OCI-LY7 (cell line): ENCODE measurements at regions not wholly inside any gene's neighbourhood (a gene's known extent, or its start where the extent isn't known, plus 50 kb on each side); places are given as distances from the start of the nearest gene placed in this dataset.

Experiments used
- BruUV-seq: library from RNA; stranded (reverse); fragments of 400-500 nt; replicated peaks from 2 replicates; lab custom pipeline; 2021; lab: Mats Ljungman, UMichigan
- CTCF ChIA-PET: fragments of 300-600 bp; sonication (Branson Sonifier 250); formaldehyde crosslinking; loops from one replicate; lab custom pipeline; 2022; ENCODE audit warnings: antibody characterized with exemption; ENCODE audit not compliant: unreplicated experiment; lab: Charles Lee
- POLR2A ChIA-PET: fragments of 300-600 bp; sonication (Branson Sonifier 250); formaldehyde crosslinking; loops from one replicate; lab custom pipeline; 2022; ENCODE audit warnings: antibody characterized with exemption; lab: Charles Lee
- DNase-seq: peaks from one replicate; pipeline ENCODE4 v3.0.0-alpha.2; 2015; ENCODE audit warnings: low spot score
- H2AFZ ChIP-seq: fragments of 200-600 bp; sonication (generic), shearing (Covaris generic); 2 replicates; pipeline ENCODE4 v1.6.1; 2014; ENCODE audit warnings: mild to moderate bottlenecking, antibody characterized with exemption, low read length, moderate library complexity
- H3K27ac ChIP-seq: fragments of 200-600 bp; sonication (generic); 2 replicates; pipeline ENCODE4 v1.5.1; 2014; ENCODE audit warnings: mixed run types, low read depth, mild to moderate bottlenecking, moderate library complexity, low read length, inconsistent platforms; ENCODE audit not compliant: poor library complexity, severe bottlenecking
- H3K36me3 ChIP-seq: fragments of 200-600 bp; sonication (generic); 2 replicates; pipeline ENCODE4 v1.6.1; 2014; ENCODE audit warnings: mild to moderate bottlenecking, antibody characterized with exemption, low read length, moderate library complexity, mixed read lengths; ENCODE audit not compliant: insufficient read depth
- H3K4me1 ChIP-seq: fragments of 200-600 bp; sonication (generic); 2 replicates; pipeline ENCODE4 v1.5.1; 2014; ENCODE audit warnings: mild to moderate bottlenecking, low read length; ENCODE audit not compliant: insufficient read depth, poor library complexity, severe bottlenecking
- H3K4me2 ChIP-seq: fragments of 200-600 bp; sonication (generic); 2 replicates; pipeline ENCODE4 v1.6.1; 2014; ENCODE audit warnings: mild to moderate bottlenecking, low read length
- H3K4me3 ChIP-seq: fragments of 200-600 bp; sonication (generic); 2 replicates; pipeline ENCODE4 v1.5.1; 2014; ENCODE audit warnings: mild to moderate bottlenecking, low read depth, low read length; ENCODE audit not compliant: poor library complexity, severe bottlenecking
- H3K79me2 ChIP-seq: fragments of 200-600 bp; sonication (generic); 2 replicates; pipeline ENCODE4 v1.6.1; 2016; ENCODE audit warnings: low read depth, mild to moderate bottlenecking, low read length, moderate library complexity, mixed read lengths; ENCODE audit not compliant: insufficient read depth
- H3K9me2 ChIP-seq: fragments of 200-600 bp; sonication (generic); 2 replicates; pipeline ENCODE4 v1.6.1; 2016; ENCODE audit warnings: mild to moderate bottlenecking, low read length, mixed read lengths; ENCODE audit not compliant: insufficient read depth
- H3K9me3 ChIP-seq: fragments of 200-600 bp; sonication (generic); 2 replicates; pipeline ENCODE4 v1.6.1; 2014; ENCODE audit warnings: mild to moderate bottlenecking, mixed run types, low read length, mixed read lengths
- H4K20me1 ChIP-seq: fragments of 200-600 bp; sonication (generic); 2 replicates; pipeline ENCODE4 v1.6.1; 2014; ENCODE audit warnings: mild to moderate bottlenecking, antibody characterized with exemption, low read length, moderate library complexity, mixed read lengths; ENCODE audit not compliant: insufficient read depth
- CTCF ChIP-seq: fragments of 200-600 bp; sonication (generic); conservative IDR thresholded peaks from 2 replicates; pipeline ENCODE4 v1.5.1; 2014; ENCODE audit warnings: mild to moderate bottlenecking, antibody characterized with exemption, low read length, moderate library complexity, mixed read lengths
- EZH2phosphoT487 ChIP-seq: fragments of 200-600 bp; sonication (generic); IDR thresholded peaks from 2 replicates; pipeline ENCODE4 v1.6.1; 2018; ENCODE audit warnings: low read depth, borderline replicate concordance, mild to moderate bottlenecking, mixed run types, antibody characterized with exemption, low read length, moderate library complexity, mixed read lengths
- intact Hi-C: fragments of 100-400 bp; cut with micrococcal nuclease; formaldehyde crosslinking; loops from one replicate; pipeline ENCODE4 v1.10.0; 2022; ENCODE audit not compliant: unreplicated experiment

DNA sequence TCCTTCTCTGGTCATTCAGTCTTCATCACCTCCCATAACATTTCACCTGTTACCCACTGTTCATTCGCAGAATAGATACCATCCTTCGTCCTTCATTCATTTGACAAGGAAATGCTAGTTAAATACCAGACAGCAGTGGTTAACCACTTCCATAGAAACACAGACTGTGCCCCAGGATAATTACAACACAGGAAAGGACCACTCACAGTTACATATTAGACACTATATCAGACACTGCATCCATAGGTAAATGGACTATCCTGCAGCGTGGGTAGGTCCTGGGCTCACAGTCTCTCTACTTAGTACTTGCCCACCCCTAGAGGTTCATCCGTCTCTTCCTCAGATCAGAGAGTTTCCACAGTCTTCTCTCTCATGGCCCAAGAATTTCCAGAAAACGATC, 1044.6 kb downstream of the VRK1 start:
- Histone ChIP-seq H3K4me3 (no peak overlapping the region), H3K4me2 (no peak overlapping the region), H4K20me1 (no peaks in the 10 kb centered on the region), H3K9me2 (no peaks in the 10 kb centered on the region), H3K4me1 (no peaks in the 10 kb centered on the region), H3K79me2 (no peaks in the 10 kb centered on the region), H3K9me3 (no peaks in the 10 kb centered on the region), H3K36me3 (no peaks in the 10 kb centered on the region), H2AFZ (no peak overlapping the region), H3K27ac (no peak overlapping the region)
- ChIA-PET POLR2A (no interaction called here), CTCF (no interaction called here)
- no TSS peak for BruUV-seq
- no peak for DNase-seq
- intact Hi-C loops = no loop called here
- TF ChIP-seq CTCF = no peak
- TF ChIP-seq EZH2phosphoT487 = no peak

DNA sequence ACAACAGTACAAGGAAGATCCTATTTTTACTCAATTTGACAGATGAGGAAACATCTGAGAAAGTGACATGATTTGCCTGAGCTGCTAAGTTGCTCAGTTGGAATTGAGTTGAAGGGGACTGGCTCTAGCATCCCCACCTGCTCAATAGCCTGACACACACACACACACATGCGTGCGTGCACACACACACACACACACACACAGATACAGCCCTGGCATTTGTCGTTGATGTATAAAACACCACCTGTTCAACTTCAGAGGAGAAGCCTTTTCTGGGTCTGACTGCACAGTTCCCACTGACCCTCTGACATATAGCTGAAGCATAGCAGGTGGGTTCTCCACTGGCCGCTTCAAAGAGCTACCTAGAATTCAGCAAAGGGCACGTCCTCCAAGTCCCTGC, 1045.9 kb downstream of the VRK1 start:
- Histone ChIP-seq H3K79me2 (no peaks in the 10 kb centered on the region), H2AFZ (no peak overlapping the region), H3K27ac (no peak overlapping the region), H3K36me3 (no peaks in the 10 kb centered on the region), H3K4me1 (no peaks in the 10 kb centered on the region), H3K9me2 (no peaks in the 10 kb centered on the region), H3K9me3 (no peaks in the 10 kb centered on the region), H3K4me3 (no peak overlapping the region), H3K4me2 (no peak overlapping the region), H4K20me1 (no peaks in the 10 kb centered on the region)
- DNase-seq = no peak
- ChIA-PET CTCF (no interaction called here), POLR2A (interaction anchor here (0.6 kb wide), 1 partner anchor 32 kb away, joined by 3 read pairs; no protein-coding TSS in a partner anchor)
- TF ChIP-seq CTCF = no peak
- no peak for TF ChIP-seq EZH2phosphoT487
- intact Hi-C loops = no loop called here
- no TSS peak for BruUV-seq

DNA sequence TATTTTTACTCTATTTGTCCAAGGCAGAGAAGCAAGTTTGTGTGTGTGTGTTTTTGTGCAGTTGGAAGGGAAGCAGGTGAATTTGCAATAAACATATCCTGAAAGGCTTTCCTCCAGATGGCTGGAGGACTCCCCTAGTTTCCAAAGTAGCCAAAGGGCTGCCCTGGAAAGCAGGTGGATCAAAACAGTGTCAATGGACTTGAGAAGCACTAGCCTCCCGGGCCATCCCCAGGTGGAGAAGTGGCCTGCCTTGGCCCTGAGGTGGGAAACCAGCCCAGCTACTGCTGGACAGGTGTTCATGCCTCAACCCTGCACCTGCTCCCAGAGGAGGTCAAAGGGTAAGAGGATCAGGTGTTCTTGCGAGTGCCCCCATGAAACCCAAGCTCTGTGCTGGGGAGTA, 1046.9 kb downstream of the VRK1 start:
- Histone ChIP-seq H3K9me2 (no peaks in the 10 kb centered on the region), H3K9me3 (no peaks in the 10 kb centered on the region), H3K36me3 (no peaks in the 10 kb centered on the region), H3K4me1 (no peaks in the 10 kb centered on the region), H3K79me2 (no peaks in the 10 kb centered on the region), H3K27ac (no peak overlapping the region), H3K4me3 (no peak overlapping the region), H4K20me1 (no peaks in the 10 kb centered on the region), H3K4me2 (no peak overlapping the region), H2AFZ (no peak overlapping the region)
- CTCF ChIA-PET = no interaction called here
- intact Hi-C loops = no loop called here
- BruUV-seq = no TSS peak
- DNase-seq = no peak
- TF ChIP-seq CTCF (no peak), EZH2phosphoT487 (no peak)
- POLR2A ChIA-PET = no interaction called here
